ENCODE measurements at regions not wholly inside any gene's neighbourhood (a gene's known extent, or its start where the extent isn't known, plus 50 kb on each side); places are given as distances from the start of the nearest gene placed in this dataset.
"Not testable (repeated sequence)": the region's sequence is repeated elsewhere in the genome, so short reads cannot be mapped to it uniquely, and the experiment has no call there.

DNA sequence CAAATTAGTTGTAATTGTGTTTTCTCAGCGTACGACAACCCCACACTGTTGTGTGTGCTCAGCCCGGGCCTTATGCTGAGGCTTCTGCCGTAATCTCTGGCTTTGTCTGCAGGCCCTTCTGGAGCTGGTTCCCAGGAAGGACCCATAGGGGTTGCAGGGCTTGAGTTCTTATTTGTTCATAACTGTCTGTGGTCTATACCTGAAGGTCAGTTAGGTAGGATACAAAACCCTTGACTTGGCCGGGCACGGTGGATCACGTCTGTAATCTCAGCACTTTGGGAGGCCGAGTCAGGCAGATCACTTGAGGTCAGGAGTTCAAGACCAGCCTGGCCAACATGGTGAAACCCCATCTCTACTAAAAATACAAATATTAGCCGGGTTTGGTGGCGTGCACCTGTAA, 1010.2 kb downstream of the BRD1 start:
- DNase-seq (ENCODE audit: low spot score): not testable (repeated sequence)

DNA sequence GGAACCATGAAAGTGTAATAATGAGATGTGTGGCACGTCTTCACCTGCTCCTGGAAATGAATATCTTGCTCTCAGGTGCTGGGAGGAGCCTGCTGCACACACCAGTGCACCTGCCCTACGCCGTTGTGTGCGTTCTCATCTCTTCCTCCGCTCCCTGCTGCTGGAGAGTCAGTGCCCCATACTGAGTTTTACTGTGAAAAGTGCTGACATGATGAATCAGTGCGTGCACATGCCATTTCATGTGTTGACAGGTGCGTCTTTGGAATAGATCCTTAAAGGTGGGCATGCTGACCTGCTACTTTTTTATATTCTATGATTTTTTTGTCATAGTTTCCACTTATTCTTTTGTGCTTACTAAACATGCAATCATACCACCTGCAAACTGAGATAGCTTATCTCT, 1015.8 kb downstream of the BRD1 start:
- DNase-seq (ENCODE audit: low spot score): no peak

DNA sequence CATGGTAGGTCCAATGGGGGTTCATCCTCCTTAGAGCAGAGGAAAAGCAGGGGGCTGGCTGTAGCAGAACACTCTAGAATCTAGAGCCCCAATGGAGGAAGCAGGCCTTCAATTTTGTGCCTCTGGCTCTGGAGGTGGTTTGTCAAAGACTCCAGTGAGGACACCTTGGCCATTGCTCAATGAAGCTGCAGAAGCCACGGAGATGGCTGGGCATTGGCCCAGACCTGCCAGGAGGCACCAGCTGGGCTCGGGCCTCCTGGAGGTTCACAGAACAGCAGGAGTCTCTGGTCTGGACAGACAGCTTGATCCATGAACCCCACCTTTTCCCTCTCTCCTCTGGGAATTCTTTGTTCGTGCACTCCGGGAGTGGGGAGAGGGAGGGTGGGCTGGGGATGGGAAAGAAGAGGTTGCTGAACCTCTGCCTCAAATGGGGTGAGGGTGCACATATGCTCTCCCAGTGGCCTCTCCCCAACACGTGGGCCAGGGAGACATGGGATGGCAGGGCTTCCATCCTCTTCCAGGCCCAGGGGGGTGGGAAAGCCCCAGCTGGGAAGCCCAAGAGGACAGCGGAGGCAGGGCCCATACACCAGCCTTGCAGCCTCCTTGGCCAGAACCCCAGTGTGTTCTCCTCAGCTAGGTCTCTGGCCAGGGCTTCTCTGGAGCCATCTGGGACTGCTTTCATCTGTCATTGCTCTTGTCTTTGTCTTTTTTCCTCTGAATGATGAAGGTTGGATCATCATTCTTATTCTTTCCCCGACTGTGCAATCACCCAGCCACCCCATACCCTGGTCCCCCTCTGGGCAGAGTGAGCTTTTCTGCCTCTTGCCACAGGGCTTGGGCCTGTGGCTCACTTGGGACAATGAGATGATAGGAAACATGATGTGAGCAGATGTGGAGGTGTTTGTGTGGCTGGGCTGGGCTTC, 1019.4 kb downstream of the BRD1 start:
- no peak for DNase-seq (ENCODE audit: low spot score)

DNA sequence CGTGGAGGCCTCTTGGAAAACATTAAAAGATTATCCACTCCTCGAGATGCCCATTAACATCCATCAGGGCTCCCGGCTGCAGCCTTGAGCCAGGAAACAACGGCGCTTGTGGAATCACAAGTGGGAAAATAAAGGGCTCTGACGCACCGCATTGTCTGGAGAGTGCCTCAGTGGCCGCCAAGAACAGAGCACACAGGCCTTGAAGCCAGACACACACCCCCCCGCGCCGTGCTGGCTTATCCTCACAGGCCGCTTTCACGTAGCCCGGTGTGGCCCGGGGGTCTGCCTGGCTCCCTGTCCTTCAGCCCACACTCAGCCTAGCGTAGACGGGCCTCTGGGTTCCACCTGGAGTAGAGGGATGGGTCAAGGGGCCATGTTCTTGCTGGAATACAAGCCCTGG, 1020.5 kb downstream of the BRD1 start:
- no peak for DNase-seq (ENCODE audit: low spot score)

DNA sequence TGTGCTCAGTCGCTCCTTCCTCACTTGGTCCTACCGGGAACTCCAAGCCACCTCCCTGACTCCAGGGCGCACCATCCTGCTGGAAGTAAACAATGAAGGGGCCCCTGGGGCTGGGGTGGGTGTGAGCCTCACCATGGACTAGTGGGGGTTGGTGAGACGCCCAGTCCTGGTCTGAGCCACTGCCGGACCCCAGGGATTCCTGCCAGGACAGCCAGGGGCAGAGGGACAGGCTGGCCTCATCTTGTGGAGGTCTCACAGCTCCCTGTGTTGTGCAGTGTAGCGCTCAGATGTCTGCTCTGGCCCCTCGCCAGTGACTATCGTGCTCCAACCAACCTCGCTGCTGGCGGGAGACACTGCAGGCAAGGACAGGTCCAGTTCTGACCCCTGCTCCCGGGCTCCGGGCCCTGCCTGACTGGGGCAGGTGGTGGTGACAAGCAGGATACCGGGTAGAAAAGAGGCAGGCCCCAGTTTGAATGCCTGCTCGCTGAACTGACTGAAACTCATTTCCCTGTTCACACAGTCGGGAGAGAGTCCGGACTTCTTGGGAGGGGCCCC, 1021.4 kb downstream of the BRD1 start:
- no peak for DNase-seq (ENCODE audit: low spot score)

DNA sequence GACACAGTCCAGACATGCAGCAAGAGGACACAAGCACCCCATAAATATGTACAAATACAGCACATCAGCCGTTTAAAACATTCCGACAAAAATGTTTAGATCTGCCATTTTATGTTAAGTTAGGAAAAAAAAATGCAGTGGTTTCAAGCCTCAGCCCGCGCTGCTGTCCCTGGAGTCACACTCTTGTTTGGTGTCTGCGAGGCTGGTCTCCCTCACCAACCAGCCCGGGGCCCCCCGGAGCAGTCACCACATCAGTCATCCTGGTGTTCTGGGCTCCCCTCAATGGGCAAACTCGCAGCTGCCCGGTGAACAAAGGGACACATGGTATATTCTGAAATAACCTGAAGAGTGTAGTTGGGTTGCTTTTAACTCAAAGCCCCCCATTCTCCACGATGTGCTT, 1022.2 kb downstream of the BRD1 start:
- DNase-seq (ENCODE audit: low spot score): no peak

DNA sequence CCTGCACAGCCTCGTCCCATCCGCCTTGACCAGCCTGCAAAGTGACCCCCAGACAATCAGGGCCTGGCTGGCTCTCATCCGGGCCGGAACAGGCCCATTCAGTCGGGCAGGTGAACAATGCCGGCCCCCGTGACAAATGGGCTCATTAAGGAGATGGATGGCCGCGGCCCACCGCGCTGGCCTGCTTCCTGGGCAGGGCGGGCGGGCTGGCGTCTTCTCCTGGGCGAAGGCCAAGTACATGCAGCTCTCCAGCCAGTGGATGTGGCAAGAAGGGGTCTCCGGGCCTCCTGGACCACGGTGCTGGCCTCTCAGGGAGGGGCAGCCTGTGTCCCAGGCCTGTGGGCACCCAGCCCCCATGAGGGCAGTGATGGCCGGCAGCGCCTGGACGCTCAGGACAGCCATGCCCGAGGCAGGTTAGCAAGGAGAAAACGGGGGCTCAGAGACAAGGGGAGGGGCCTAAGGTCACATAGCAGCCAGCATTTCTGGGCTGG, 1022.8 kb downstream of the BRD1 start:
- no peak for DNase-seq (ENCODE audit: low spot score)

DNA sequence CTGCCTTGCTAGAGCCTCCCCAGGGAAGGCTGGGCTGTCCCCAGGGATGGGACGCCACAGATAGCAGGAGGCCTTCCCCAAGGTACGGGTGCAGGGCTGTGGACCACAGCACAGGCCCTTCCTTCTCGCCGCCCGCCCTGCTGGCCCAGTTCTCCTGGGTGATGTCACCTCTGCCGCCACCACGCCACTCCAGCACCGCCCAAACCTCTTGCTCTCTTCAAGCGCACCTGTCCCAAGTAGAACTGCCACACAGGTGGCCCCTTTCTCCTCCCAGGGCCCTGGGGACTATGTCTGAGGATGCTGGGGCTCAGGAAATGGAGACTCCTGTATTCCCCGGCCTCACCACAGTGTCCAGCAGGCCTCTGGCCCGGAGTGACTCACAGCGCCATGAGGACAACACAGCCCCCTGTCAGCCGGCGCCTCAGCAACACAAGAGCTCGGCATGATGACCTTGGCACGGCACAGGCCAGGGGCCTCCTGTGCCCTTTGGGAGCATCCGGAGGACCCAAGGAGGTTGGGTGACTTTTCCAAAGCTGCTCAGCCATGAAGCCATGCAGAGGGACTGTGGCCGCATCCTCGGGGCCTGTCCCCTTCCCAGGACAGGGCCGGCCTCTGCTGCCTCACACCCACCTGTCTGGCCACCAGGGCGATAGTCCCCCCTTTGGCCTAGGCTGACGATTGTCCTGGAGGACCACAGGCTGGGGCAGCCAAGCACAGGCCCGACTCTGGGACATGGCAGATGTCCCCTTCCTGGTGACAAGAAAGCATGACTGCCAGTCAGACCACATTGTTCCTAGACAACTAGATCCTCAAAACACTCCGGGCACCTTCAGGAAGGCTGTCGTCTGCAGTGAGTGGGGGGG, 1023.5 kb downstream of the BRD1 start:
- no peak for DNase-seq (ENCODE audit: low spot score)

DNA sequence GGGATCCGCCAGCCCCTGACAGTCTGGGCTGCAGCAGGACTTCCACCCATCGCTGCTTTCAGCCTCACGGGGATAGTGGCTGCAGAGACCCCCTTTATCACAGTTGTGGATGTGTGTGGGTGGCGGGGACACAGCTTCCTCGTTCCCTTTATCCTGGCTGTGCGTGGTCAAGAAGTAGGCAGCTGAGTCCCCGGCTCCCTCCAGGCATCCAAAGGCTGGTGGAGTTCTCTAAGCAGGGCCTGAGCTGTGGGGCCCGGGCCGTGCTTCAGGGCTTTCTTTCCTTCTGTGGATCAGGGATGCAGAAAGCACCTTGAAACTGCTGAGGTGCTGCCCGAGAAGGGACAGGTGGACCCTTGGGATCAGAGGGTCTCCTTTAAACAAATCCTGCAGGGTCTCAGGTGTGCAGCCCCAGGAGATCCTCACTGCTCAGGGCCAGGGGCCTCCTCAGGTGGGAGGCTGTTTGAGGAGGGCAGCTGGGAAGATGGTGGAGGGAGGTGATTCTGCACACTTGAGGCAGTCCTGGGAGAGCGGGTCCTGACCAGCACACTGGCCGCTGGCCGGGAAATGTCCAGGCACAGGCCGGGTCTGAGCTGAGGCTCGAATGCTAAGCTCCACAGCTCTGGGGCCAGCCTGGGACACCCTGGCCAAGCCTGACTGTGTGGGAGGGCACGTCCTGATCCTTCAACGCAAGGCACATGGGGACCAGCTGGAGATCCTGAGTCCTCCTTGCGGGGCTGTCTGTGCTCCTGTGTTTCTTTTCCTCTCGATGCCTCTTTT, 1024.3 kb downstream of the BRD1 start:
- no peak for DNase-seq (ENCODE audit: low spot score)

DNA sequence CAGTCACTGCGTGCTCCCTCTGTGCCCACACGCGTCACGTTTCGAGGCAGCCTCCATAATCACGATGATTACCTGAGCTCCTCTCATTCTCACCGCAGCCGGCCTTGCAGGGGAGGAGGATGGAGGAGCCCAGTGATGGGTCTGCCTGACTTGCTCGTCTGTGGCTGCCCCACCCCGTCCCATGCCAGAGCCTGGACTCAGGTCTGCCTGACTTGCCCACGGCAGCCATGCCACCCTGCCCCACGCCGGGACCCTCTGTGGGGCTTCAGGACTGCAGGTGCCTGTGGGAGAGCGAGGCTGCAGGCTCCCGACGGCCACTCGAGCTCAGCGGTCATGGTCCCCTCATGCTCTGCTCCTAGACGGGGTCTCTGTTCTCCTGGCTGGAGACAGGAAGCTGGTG, 1025.1 kb downstream of the BRD1 start:
- no peak for DNase-seq (ENCODE audit: low spot score)

DNA sequence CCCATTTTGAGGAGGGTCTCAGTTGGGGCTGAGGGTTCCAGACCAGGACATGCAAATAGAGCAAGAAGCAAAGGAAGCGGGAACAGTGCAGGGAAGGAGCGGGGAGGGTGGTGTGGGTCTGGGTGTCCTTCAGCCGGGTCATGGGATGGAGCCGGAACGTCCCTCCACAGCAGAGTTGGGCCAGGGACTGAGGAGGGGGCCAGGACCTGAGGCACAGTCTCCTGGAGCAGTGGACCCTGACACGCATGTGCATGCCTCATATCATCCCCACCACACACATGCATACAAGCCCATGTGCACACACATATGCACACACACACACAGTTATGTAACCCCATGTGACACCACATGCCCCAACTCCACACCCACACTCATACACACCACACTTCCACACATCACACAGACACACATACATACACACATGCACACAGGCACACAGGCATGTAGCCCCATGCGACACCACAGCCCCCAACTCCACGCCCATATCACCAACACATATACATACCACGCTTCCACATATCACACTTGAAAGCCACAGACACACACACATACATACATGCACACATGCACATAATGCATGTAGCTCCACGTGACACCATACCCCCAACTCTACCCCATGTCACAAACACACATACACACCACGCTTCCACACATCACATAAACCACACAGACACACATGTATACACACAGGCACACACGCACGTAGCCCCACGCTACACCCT, 1026.6 kb downstream of the BRD1 start:
- DNase-seq (ENCODE audit: low spot score): no peak

DNA sequence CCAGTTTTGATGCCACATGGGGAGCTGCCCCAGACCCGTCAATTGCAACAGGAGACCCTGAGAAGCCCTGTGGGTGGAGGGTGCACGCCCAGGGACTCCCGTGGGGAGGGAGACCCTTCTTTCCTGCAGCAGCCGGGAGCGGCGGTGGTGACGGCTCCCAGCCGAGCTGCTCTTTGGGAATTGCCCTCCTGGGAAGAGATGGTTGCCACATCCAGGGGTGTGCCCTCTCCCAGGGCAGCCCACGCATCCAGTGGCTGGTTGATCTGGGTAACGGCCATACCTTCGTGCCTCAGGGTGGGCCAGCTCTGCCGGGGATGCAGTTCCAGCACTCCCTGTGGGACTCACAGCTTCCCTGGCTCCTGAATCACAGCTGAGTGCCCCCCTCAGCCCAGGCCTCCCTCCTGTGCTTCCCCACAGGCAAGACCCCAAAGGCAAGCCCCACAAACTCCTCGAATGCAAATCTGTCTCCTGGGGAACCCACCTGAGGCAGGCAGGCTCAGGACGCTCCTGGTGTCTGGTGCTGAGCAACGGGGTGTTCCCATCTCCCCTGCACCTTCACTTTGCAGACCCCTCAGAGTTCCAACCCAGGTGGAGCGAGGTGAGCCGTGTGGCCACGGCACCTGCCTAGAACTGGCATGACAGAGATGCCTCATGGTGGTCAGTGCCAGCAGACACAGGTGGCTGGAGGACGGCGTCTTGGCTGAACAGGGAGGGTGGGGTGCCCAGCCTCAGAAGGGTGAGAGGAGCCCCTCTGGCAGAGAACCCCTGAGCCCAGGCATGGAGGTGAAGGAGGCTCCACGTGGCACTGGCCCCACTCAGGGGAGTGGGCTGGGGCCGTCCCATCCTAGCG, 1027.4 kb downstream of the BRD1 start:
- DNase-seq (ENCODE audit: low spot score): no peak

DNA sequence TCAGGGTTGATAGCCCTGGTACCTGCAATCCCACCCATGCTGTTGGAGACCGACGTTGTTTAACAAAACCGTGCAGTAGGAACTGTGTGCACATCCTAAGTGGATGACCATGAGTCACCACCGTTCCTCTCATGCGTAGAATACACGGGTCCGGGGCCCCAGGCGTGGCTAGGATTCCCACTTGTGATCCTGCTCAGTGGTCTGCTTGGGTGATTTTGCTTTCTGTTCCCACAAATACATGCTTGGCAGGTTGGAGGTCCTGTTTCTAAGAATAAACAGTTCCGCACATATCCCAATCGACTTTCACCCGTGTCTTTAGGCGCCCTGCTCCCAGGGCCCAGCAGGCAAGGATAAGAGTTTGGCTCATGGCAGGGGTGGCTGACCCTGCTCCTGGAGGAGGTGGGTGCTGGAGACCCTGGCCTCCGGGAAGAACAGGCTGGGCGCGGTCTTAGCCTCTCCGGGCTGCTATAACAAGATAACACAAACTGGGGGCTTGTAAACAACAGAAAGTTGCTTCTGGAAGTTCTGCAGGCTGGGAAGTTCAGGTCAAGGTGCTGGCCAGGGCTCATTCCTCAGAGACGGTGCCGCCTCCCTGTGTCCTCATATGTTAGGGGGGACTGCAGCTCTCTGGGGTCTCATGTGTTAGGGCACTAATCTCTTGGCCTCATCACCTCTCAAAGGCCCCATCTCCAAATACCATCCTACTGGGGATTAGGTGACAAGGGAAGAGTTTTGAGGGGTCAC, 1028.3 kb downstream of the BRD1 start:
- no peak for DNase-seq (ENCODE audit: low spot score)

DNA sequence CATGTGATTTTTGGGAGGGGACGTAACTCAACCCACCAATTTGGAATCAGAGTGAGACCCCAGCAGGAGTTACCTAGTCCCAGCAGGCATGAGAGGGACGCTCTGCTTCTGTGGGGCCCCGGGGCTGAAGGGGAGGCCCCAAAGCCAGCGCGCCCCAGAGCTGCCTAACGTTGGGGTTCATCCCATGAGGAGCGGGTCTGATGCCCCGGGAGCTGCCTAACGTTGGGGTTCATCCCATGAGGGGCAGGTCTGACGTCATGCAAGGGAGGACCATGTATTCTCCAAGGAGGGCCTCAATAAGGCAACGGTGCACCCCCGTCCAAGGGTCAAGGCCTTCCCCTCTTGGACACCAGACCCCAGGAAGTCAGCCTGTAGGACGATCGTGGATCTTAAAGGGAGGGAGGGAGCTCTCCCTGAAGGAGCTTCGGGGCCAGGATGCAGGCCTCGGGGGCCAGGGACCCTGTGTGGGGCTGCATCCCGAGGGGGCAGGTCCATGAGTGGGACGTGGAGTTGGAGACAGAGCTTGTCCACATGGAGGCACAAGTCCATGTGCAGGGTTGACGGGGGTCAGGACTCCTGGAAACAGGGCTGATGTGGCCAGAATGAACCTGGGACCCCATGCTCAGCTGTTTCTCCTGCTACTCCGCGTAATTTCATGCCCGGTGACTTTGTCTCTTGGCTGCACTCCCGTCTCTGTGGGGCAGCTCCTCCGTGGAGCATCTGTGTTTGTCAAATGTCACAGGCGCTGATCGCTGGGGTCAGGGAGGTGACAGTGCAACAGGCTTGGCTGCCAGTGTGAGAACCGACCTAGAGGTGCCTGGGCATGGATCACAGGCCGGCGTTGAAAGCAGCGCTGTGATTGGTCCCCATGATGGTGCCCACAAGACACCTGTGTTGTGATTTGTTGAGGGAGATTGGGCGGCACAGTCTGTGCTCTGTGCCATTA, 1029.1 kb downstream of the BRD1 start:
- DNase-seq (ENCODE audit: low spot score): no peak

DNA sequence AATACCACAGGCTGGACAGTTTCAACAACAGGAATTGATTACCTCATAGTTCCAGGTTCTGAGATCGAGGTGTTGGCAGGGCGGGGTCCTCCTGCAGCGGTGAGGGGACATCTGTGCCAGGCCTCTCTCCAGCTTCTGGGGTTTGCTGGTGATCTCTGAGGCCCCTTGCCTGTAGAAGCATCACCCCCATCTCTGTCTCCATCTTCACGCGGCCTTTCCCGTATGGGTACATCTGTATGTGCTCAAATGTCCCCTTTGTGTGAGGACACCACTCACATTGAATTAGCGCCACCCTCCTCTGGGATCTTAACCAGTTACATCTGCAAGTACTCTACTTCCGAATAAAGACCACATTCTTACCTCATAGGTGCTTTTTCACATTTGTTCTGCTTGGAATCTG, 1029.9 kb downstream of the BRD1 start:
- no peak for DNase-seq (ENCODE audit: low spot score)

DNA sequence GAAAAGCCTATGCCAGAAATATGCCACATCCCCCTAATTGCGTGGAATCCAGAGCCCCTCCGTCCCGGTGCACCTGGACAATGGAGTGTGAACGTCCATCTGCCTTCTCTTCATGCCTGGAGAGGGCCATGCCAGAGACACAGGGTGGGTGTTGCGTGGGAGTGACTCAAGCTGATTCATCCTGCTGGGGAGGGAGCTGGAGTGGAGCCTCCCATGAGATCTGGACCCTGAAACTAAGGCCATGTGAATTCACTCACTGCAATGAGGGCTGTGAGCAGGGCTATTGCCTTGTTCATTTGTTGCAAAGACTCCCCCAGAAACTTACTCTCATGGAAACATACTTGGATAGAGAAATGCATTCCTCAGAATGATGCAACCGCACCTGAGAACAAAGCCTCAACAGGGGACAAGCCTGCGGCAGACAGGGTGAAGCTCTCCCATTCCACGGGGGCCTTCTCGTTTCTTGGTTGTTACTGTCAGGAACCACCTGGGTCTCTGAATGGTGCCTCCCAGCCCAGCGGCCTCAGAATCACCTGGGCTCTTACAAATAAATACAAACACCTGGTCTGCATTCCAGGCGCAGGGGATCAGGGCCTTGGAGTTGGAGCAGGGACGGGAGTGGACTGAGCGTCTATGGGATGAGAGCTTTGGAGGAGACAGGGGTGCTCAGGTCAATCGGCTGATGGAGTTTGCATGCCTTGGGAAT, 1031.2 kb downstream of the BRD1 start:
- no peak for DNase-seq (ENCODE audit: low spot score)

DNA sequence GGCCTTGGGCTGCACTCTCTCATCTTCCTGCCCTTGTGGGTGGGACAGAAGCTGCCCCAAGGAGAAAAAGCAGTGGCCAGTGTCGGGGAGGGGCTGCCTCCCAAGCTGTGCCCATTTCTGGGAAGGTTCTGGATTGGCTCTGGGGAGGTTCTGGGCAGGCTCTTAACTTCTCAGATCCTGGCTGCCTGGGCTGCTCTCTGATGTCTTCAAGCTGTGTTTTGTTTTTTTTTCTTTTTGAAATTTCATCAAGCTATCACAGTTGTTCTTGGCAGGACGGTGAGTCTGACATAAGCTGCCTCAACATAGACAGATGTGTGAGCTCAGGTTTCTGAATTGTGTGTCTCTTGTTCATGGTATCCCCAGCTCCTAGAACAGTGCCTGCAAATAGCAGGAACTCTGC, 1032.0 kb downstream of the BRD1 start:
- DNase-seq (ENCODE audit: low spot score): no peak

DNA sequence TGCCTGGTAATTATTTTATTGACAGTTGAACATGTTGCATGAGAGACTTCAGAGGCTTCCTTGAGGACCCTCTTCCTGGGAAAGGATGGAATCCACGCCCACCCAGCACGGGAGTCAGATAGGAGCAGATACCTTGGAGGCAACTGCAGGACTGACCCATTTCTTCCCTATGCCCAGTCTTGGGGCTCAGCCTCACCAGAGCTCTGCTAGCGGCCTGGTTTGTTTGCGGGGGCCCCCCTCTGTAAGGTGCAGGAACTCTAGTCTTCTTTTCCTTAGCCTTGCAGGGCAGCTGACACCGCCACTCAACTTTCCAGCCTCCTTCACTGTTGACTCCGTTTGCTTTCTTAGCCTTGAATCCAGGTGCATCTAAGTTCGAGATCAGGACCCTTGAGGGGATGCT, 1032.8 kb downstream of the BRD1 start:
- no peak for DNase-seq (ENCODE audit: low spot score)
